ENCODE measurements at regions not wholly inside any gene's neighbourhood (a gene's known extent, or its start where the extent isn't known, plus 50 kb on each side); places are given as distances from the start of the nearest gene placed in this dataset.

- TF ChIP-seq EZH2 (optimal IDR thresholded peaks at IDR 0.05; ENCODE audit: low read depth, low read length), result no peak
- TF ChIP-seq, protein P1, sequence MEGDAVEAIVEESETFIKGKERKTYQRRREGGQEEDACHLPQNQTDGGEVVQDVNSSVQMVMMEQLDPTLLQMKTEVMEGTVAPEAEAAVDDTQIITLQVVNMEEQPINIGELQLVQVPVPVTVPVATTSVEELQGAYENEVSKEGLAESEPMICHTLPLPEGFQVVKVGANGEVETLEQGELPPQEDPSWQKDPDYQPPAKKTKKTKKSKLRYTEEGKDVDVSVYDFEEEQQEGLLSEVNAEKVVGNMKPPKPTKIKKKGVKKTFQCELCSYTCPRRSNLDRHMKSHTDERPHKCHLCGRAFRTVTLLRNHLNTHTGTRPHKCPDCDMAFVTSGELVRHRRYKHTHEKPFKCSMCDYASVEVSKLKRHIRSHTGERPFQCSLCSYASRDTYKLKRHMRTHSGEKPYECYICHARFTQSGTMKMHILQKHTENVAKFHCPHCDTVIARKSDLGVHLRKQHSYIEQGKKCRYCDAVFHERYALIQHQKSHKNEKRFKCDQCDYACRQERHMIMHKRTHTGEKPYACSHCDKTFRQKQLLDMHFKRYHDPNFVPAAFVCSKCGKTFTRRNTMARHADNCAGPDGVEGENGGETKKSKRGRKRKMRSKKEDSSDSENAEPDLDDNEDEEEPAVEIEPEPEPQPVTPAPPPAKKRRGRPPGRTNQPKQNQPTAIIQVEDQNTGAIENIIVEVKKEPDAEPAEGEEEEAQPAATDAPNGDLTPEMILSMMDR (IDR thresholded peaks at IDR 0.05; ENCODE audit: low read length), result no peak
Observed at GRCh38 chr12:85466890-85467289, 186.9 kb downstream of the ALX1 start.
